DMS79 treated with DMSO at 0.1 percent for 48 hours (cell line): ENCODE measurements at regions not wholly inside any gene's neighbourhood (a gene's known extent, or its start where the extent isn't known, plus 50 kb on each side); places are given as distances from the start of the nearest gene placed in this dataset.
"Not testable (repeated sequence)": the region's sequence is repeated elsewhere in the genome, so short reads cannot be mapped to it uniquely, and the experiment has no call there.

ENCODE experiments used
- DNase-seq: peaks from one replicate; lab custom pipeline; 2025; lab: John Stamatoyannopoulos, UW

- DNase-seq: no peak
Measured at GRCh38 chr10:2543142-2543886, 524.0 kb upstream of the PFKP start.

DNA sequence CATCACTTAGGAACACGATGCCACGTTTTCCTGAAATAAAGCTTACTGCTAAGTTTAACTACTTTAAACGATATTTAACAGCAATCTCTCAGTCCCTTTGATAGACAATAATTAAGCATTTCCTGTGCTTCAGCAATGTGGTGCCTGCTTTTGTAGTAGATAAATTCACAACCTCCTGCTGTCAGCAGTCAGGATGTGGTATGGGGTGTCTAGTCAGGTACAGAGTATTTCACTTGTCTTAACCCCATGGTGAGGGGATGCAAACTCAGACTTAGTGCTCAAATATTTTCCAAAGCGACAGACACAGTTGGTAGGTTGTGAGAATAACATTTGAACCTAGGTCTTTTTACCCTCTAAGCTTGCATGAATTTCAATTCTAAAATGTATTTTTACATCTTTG lies 526.2 kb upstream of the PFKP start:
- DNase-seq: no peak

DNA sequence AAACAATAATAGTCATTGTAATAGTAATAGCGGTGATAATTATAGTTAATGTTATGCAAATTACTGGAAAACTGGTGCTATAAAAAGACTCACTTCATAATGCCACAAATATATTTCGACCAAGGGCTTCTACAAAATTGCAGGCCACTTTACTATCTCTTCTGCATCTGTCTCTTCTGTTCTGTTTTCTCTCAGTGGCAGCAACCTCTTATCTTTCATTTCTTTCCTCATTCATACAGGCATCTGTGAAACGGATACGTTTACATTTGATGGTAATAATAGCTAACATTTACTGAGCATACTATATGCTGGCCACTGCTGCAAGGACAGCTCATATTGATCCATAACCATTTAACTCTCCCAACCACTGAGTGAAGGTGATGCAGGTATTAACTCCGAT lies 537.4 kb upstream of the PFKP start:
- no peak for DNase-seq

DNA sequence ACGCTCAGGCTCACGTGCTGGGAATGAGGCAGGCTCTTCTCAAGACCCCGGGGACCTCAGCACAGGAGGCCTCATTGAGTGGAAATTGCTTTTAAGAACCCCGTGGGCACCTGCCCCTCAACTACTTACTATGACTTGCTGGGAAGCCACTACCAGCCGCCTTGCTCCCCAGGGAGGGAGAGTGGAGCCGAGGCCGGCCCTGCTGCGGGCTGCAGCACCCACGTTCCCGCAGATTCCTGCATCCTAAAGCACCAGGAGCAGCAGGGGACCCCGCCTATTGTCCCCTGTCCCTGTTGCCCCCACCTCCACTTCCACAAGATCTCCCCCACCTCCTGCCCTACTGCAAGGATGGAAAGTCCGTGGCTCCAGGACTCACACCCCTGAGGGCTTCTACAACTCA lies 541.6 kb upstream of the PFKP start:
- no peak for DNase-seq

DNA sequence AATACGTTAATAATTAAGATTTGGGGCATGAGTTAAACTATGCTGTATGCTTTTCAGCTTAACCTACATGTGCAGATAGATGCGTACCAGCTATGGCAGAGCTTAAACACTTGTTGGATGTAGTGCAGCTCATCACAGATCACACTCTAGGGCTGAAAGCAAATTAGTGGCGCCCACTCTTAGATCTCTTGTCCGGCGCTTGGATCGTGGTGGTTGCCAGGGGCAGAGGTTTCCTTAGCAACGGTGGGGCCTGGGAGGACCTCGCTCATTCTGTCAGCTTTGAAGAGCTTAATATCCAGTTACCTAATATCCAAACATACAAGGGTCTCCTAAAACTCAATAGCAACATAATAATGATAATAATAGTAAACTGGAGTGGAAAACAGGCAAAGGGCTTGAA lies 548.2 kb upstream of the PFKP start:
- DNase-seq: no peak

DNA sequence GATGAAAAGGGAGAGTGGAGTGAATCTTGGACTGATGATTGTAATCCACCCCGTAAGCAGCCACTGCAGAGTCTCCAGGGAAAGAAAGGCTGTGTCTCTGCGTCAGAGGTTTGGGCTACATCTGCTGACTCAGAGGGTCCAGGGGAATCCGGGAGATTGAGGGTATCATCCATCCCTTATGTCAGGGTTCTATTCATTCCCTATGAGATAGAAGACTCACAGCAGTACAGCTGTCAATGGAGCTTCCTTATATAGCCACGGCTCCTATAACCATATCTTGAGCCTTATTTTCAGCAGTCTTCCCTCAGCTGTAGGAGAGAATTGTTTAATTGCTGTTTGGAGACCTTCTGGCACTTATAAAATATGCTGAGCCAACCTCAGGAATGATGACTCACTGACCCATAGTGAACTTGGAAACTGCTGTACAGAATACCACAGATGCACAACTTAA lies 558.2 kb upstream of the PFKP start:
- no peak for DNase-seq

DNA sequence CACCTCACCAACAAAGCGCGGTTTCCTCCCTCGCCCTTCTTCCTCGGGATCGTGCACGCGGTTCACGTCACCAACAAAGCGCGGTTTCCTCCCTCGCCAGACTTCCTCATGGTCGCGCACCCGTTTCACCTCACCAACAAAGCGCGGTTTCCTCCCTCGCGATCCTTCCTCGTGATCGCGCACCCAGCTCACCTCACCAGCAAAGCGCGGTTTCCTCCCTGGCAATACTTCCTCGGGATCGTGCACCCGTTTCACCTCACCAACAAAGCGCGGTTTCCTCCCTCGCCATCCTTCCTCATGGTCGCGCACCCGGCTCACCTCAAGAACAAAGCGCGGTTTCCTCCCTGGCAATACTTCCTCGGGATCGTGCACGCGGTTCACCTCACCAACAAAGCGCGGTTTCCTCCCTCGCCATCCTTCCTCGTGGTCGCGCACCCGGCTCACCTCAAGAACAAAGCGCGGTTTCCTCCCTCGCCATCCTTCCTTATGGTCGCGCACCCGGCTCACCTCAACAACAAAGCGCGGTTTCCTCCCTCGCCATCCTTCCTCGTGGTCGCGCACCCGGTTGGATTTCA lies 565.9 kb upstream of the PFKP start:
- not testable (repeated sequence) for DNase-seq

DNA sequence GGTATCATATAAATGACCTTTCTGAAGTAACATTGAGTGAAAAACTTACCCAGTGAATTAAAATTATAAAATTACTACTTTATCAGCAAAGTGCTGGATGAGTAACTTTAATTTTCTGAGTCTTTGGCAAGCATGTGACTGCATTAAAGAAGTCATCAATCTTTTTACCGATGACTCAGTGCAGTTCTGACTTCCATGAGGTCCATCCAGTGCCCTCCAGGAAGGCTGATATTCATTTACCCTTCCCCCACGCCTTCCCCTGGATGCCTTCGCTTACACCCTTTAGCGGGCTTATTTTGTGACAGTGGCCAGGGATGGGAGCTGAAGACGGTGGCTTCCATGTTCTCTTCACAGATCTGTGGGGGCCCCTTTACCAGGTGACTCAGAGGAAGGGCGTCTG lies 572.9 kb upstream of the PFKP start:
- no peak for DNase-seq

DNA sequence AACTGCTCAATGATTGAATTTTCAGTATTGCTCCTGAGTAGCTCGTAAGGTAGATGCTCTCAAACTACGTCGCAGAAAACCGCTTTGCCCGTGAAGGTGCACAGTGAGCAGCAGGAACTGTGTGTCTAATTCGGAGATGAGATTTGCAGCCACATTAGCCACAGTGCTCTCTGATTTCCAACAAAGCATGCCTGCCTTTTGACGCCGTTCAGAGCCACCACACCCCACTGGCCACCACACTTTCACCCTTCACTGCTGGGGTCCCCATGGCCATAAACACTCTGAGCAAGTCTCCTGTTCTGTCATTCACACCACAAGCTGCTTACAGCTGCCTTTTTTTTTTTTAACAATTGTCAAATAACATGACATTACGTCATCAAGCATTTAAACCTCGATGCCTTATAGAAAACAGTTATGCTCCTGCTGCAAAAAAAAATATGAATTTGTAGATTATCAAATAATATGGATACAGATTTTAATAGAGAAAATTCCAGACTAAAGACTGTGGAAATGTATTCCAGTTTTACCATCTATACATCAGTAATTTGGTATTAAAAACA lies 578.8 kb upstream of the PFKP start:
- DNase-seq: no peak

DNA sequence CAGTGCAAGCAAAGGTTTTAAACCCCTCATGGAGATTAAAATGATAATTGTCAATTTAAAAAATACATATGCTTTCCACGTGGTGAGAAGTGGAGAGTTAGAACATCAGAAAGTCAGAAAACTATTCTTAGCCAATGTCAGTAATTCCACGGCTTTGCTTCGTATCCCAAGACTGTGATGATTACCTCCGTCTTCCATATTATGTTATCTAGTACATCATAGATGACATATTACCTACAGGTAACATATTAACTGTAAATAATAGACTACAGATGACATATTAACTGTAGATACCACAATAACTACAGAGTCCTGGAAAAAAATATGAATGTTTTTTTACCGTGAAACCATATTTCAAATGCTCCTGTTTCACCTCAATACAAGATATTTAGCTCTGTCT lies 579.4 kb upstream of the PFKP start:
- no peak for DNase-seq

DNA sequence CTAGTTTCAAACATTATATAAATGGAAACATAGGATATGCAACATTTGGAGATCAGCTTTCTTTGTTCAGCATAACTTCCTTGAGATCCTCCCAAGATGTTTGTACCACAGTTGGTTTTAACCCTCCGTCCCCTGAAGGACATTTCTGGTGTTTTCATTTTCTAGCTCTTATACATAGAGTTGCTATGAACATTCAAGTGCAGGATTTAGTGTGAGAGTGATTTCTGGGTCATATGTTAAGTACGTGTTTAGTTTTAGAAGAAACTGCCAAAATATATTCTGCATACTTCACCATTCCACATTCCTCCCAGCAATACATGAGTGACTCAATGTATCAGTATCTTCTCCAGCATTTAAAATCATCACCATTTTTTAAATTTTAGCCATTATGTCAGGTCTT lies 588.7 kb upstream of the PFKP start:
- no peak for DNase-seq

GRCh38 chr10:2476812-2477553 lies 590.4 kb upstream of the PFKP start:
- DNase-seq: no peak

- DNase-seq: no peak
Measured at GRCh38 chr10:2476218-2476811, 591.0 kb upstream of the PFKP start.

DNA sequence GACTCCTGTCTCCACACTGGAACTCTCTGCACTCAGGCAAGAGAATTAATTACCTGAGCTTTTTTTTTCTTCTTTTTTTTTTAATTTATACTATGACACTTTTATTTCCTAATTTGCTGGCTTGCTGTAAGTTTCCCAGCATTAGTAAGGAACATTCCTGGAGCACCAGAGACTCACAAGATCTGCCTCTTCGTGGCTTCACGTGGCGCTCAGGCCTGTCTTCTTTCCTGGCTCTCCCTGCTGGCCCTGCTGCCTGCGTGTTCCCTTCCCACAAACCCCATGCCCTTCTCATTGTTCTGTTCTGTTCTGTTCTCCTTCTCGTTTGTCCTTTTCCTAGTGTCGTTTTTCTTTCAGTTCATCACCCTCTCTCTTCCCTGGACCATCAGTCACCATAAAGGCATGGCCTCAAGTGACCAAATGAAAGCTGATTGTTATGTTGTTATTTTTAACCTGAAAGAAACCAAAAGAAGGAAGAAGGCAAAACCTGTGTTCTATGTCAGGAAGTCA lies 591.6 kb upstream of the PFKP start:
- no peak for DNase-seq

DNA sequence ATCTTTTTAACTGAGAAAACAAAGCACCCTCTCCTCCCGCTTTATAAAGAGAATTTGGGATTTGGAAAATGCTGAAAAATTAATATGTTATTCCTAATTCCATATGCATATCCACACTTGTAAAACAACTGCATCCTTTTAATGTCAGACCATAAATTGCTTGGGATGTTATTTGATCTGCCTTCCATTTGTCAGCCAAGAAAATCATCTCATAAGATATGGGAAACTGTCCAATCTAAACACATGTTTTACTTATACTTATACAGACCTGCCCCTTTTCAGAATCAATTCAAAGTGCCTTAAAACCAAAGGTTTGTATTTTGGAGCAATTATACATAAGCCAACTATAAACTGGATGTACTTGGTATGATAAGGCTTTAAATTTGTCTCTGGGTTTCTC lies 595.5 kb upstream of the PFKP start:
- DNase-seq: no peak

- no peak for DNase-seq
Measured at GRCh38 chr10:2469802-2470201, 597.5 kb upstream of the PFKP start.

- no peak for DNase-seq
Measured at GRCh38 chr10:2464483-2464882, 602.9 kb upstream of the PFKP start.

DNA sequence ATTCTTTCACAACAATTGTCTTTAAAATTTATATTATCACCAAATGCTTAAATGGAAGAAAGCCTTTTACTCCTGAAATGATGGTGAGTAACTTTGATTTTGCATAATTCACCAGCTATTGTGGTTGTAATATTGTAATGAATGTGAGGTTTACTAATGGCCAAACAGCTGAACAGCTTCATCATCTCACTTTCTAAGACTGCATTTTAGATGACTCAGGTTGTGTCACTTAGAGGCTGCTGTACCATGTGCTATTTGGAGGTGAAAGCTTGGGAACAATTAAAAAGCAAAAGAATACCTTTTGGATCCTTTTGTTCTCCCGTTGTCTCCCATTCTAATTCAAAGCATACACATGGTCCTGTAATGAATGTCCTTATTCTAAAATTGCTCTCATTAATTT lies 604.0 kb upstream of the PFKP start:
- no peak for DNase-seq

- DNase-seq: no peak
Measured at GRCh38 chr10:2462581-2462980, 604.8 kb upstream of the PFKP start.

- DNase-seq: no peak
Measured at GRCh38 chr10:2460812-2461211, 606.5 kb upstream of the PFKP start.

DNA sequence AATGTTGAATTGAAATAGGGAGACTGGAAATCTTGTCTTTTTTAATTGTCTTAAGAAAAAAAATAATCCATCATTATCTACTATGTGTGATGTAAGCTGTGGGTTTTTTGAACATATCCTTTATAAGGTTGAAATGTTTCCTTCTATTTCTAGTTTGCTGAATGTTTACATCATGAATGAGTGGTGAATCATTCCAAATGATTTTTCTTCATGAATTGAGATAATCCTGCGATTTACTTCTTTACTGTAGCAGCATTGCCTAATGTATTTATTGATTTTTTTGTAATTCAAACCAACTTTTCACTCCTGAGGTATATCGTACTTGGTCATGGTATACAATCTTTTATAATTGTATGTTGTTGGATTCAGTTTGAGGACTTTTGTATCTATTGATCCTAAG lies 607.6 kb upstream of the PFKP start:
- no peak for DNase-seq

- no peak for DNase-seq
Measured at GRCh38 chr10:2456834-2457233, 610.5 kb upstream of the PFKP start.
